OCI-LY1 (cell line): ENCODE measurements at regions not wholly inside any gene's neighbourhood (a gene's known extent, or its start where the extent isn't known, plus 50 kb on each side); places are given as distances from the start of the nearest gene placed in this dataset.

Experiments used
- H2AFZ ChIP-seq: fragments of 200-600 bp; sonication (generic), shearing (Covaris generic); 2 replicates; pipeline ENCODE4 v1.6.0; 2014; ENCODE audit warnings: antibody characterized with exemption, mild to moderate bottlenecking, low read length
- H3F3A ChIP-seq: fragments of 200-600 bp; sonication (generic), shearing (Covaris generic); 2 replicates; pipeline ENCODE4 v1.6.0; 2014; ENCODE audit warnings: mild to moderate bottlenecking, antibody characterized with exemption, low read length, moderate library complexity; ENCODE audit not compliant: insufficient read depth
- H3K27ac ChIP-seq: fragments of 200-600 bp; sonication (generic); 2 replicates; pipeline ENCODE4 v1.5.1; 2014; ENCODE audit warnings: low read length, mixed run types, mild to moderate bottlenecking, low read depth; ENCODE audit not compliant: poor library complexity, severe bottlenecking
- H3K27me3 ChIP-seq: fragments of 200-600 bp; sonication (generic); 2 replicates; pipeline ENCODE4 v1.6.0; 2014; ENCODE audit warnings: antibody characterized with exemption, mild to moderate bottlenecking, low read length, moderate library complexity; ENCODE audit not compliant: insufficient read depth
- H3K36me3 ChIP-seq: fragments of 200-600 bp; sonication (generic); 2 replicates; pipeline ENCODE4 v1.6.1; 2014; ENCODE audit warnings: mild to moderate bottlenecking, antibody characterized with exemption, low read length, moderate library complexity, mixed read lengths; ENCODE audit not compliant: insufficient read depth
- H3K4me1 ChIP-seq: fragments of 200-600 bp; sonication (generic); 2 replicates; pipeline ENCODE4 v1.5.1; 2014; ENCODE audit warnings: mild to moderate bottlenecking, low read length, moderate library complexity; ENCODE audit not compliant: insufficient read depth, severe bottlenecking
- H3K4me2 ChIP-seq: fragments of 200-600 bp; sonication (generic), shearing (Covaris generic); 2 replicates; pipeline ENCODE4 v1.6.1; 2014; ENCODE audit warnings: low read length
- H3K4me3 ChIP-seq: fragments of 200-600 bp; sonication (generic); 2 replicates; pipeline ENCODE4 v1.5.1; 2014; ENCODE audit warnings: low read length, low read depth, mild to moderate bottlenecking, mixed read lengths; ENCODE audit not compliant: poor library complexity, severe bottlenecking
- H3K79me2 ChIP-seq: fragments of 200-600 bp; shearing (Covaris generic); 2 replicates; pipeline ENCODE4 v1.6.1; 2016; ENCODE audit warnings: mixed run types, low read length, mixed read lengths; ENCODE audit not compliant: insufficient read depth
- H3K9ac ChIP-seq: fragments of 200-600 bp; sonication (generic), shearing (Covaris generic); 2 replicates; pipeline ENCODE4 v1.6.1; 2014; ENCODE audit warnings: mild to moderate bottlenecking, low read length, mixed read lengths
- H3K9me2 ChIP-seq: fragments of 200-600 bp; sonication (generic), shearing (Covaris generic); 2 replicates; pipeline ENCODE4 v1.6.1; 2014; ENCODE audit warnings: low read depth, mild to moderate bottlenecking, low read length, mixed read lengths
- H3K9me3 ChIP-seq: fragments of 200-600 bp; shearing (Covaris generic); 2 replicates; pipeline ENCODE4 v1.6.1; 2014; ENCODE audit warnings: low read length, mixed read lengths
- H4K20me1 ChIP-seq: fragments of 200-600 bp; sonication (generic), shearing (Covaris generic); 2 replicates; pipeline ENCODE4 v1.6.0; 2016; ENCODE audit warnings: mild to moderate bottlenecking, low read length; ENCODE audit not compliant: insufficient read depth
- CTCF ChIP-seq: fragments of 200-600 bp; sonication (generic), shearing (Covaris generic); IDR thresholded peaks from 2 replicates; pipeline ENCODE4 v1.5.1; 2017; ENCODE audit warnings: mild to moderate bottlenecking, antibody characterized with exemption, low read length, moderate library complexity, mixed read lengths
- EZH2 ChIP-seq: fragments of 200-600 bp; sonication (generic), shearing (Covaris generic); IDR thresholded peaks from 2 replicates; pipeline ENCODE4 v1.8.0; 2017; ENCODE audit warnings: borderline replicate concordance, mixed run types, mild to moderate bottlenecking, antibody characterized with exemption, low read length, moderate library complexity, mixed read lengths

DNA sequence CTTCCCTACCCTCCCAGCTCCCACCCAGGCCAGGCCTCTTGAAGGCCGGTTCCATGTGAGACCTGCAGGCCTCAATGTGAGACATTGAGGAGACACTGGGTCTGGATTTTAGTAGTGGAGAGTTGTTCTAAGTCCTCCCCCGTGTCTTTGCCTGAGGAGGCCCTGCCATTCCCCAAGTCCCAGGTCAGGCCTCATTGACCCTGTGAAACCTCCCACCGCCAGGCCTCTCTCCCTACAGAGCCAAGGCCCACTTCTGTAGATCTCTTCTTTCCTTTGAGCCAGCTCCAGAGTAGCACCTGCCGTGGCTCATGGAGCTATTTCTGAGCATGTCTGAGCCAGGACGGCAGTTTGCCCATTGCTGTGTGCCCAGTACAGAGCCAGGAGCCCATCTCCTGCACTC lies 1419.6 kb downstream of the TBC1D22A start:
- no peaks in the 10 kb centered on the region for H3K9me2 ChIP-seq
- H3K9ac ChIP-seq, result no peak overlapping the region
- no peaks in the 10 kb centered on the region for H4K20me1 ChIP-seq

DNA sequence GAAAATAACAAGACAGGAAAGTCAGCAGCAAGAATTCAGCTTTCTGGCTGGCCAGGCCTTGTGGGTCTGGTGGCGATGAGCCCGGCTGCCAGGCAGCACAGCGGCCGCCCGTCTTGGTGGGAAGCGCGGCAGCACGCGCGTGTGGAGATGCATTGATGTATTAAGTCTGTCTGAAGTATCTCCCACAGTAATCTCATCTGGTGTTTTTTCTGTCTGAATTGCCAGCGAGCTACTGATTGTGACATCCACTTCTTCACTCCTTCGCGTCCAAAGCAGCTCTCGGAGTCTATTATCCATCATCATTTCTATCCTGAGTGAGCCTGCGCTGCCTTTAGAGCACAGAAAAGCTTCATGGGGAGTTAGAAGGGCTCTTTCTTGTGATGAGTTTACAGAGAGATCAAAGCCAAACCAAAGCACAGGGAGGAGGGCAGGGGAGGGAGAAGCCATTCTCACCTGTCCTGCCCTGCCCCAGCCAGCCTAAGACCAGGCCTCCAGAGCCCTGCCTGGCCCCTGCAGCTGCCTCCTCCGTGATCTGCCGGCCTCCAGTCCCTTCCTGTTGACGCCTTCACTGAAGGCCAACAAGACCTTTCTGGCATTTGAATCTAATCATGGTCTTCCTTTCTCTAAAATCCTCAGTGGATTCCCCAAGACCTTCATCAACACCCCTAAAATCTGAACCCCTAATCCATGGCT lies 1419.0 kb downstream of the TBC1D22A start:
- Histone ChIP-seq H3K9me2 (no peaks in the 10 kb centered on the region), H3K9ac (no peak overlapping the region), H3K27ac (no peak overlapping the region), H3K36me3 (no peaks in the 10 kb centered on the region), H4K20me1 (no peaks in the 10 kb centered on the region), H3K4me1 (no peaks in the 10 kb centered on the region), H2AFZ (no peak overlapping the region), H3K4me2 (no peak overlapping the region), H3F3A (no peaks in the 10 kb centered on the region), H3K9me3 (no peaks in the 10 kb centered on the region), H3K79me2 (no peaks in the 10 kb centered on the region), H3K4me3 (no peak overlapping the region), H3K27me3 (no peaks in the 10 kb centered on the region)
- TF ChIP-seq CTCF (no peak), EZH2 (no peak)

More for the DNA sequence above, 1419.6 kb downstream of the TBC1D22A start:
- Histone ChIP-seq H3K27me3 (no peaks in the 10 kb centered on the region), H3K4me1 (no peaks in the 10 kb centered on the region), H2AFZ (no peak overlapping the region), H3K79me2 (no peaks in the 10 kb centered on the region), H3F3A (no peaks in the 10 kb centered on the region), H3K27ac (no peak overlapping the region), H3K4me3 (no peak overlapping the region), H3K9me3 (no peaks in the 10 kb centered on the region), H3K36me3 (no peaks in the 10 kb centered on the region), H3K4me2 (no peak overlapping the region)
- TF ChIP-seq CTCF, result no peak
- no peak for TF ChIP-seq EZH2

GRCh38 chr22:48180631-48181030 lies 1418.2 kb downstream of the TBC1D22A start:
- no peak for TF ChIP-seq EZH2
- no peak for TF ChIP-seq CTCF
- Histone ChIP-seq H3F3A (no peaks in the 10 kb centered on the region), H3K9me3 (no peaks in the 10 kb centered on the region), H2AFZ (no peak overlapping the region), H3K27ac (no peak overlapping the region), H3K9ac (no peak overlapping the region), H4K20me1 (no peaks in the 10 kb centered on the region), H3K27me3 (no peaks in the 10 kb centered on the region), H3K9me2 (no peaks in the 10 kb centered on the region), H3K4me2 (no peak overlapping the region), H3K4me1 (no peaks in the 10 kb centered on the region), H3K79me2 (no peaks in the 10 kb centered on the region), H3K36me3 (no peaks in the 10 kb centered on the region), H3K4me3 (no peak overlapping the region)
